ENCODE measurements at regions not wholly inside any gene's neighbourhood (a gene's known extent, or its start where the extent isn't known, plus 50 kb on each side); places are given as distances from the start of the nearest gene placed in this dataset.

GRCh38 chr3:74546426-74546825 is 68.0 kb downstream of the CNTN3 start:
- Mint-ChIP-seq H3K9me3 (no peaks in the 10 kb centered on the region), H3K27me3 (ENCODE audit: low read depth) (no peaks in the 10 kb centered on the region), H3K27ac (ENCODE audit: unreplicated experiment) (no peak overlapping the region), H3K36me3 (ENCODE audit: low read depth) (no peaks in the 10 kb centered on the region), H3K4me3 (no peak overlapping the region), H3K4me1 (no peaks in the 10 kb centered on the region)
- TF ChIP-seq CTCF (conservative IDR thresholded peaks at IDR 0.05): no peak
- no peak for DNase-seq (ENCODE audit: low read depth, low spot score)

- no peak overlapping the region for H3K27ac Mint-ChIP-seq (ENCODE audit: unreplicated experiment)
- no peak for TF ChIP-seq CTCF (conservative IDR thresholded peaks at IDR 0.05)
- peaks cover 3% of the 10 kb centered on the region for H3K27me3 Mint-ChIP-seq (ENCODE audit: low read depth)
- H3K4me1 Mint-ChIP-seq: no peaks in the 10 kb centered on the region
- DNase-seq (ENCODE audit: low read depth, low spot score): no peak
- H3K4me3 Mint-ChIP-seq: no peak overlapping the region
- H3K36me3 Mint-ChIP-seq (ENCODE audit: low read depth): no peaks in the 10 kb centered on the region
- no peaks in the 10 kb centered on the region for H3K9me3 Mint-ChIP-seq
Observed at GRCh38 chr3:74542441-74542840, 72.0 kb downstream of the CNTN3 start.

- Mint-ChIP-seq H3K27ac (ENCODE audit: unreplicated experiment) (no peak overlapping the region), H3K9me3 (no peaks in the 10 kb centered on the region), H3K4me1 (no peaks in the 10 kb centered on the region), H3K4me3 (no peak overlapping the region), H3K27me3 (ENCODE audit: low read depth) (peaks cover 3% of the 10 kb centered on the region), H3K36me3 (ENCODE audit: low read depth) (no peaks in the 10 kb centered on the region)
- TF ChIP-seq CTCF (conservative IDR thresholded peaks at IDR 0.05): no peak
- no peak for DNase-seq (ENCODE audit: low read depth, low spot score)
Observed at GRCh38 chr3:74539876-74540275, 74.6 kb downstream of the CNTN3 start.

GRCh38 chr3:74538669-74539068 is 75.8 kb downstream of the CNTN3 start:
- H3K4me3 Mint-ChIP-seq: no peak overlapping the region
- no peak for DNase-seq (ENCODE audit: low read depth, low spot score)
- no peaks in the 10 kb centered on the region for H3K9me3 Mint-ChIP-seq
- TF ChIP-seq CTCF (conservative IDR thresholded peaks at IDR 0.05): no peak
- H3K27ac Mint-ChIP-seq (ENCODE audit: unreplicated experiment): no peak overlapping the region
- no peaks in the 10 kb centered on the region for H3K36me3 Mint-ChIP-seq (ENCODE audit: low read depth)
- H3K27me3 Mint-ChIP-seq (ENCODE audit: low read depth): peaks cover 3% of the 10 kb centered on the region
- no peaks in the 10 kb centered on the region for H3K4me1 Mint-ChIP-seq

- H3K27me3 Mint-ChIP-seq (ENCODE audit: low read depth): peaks cover 6% of the 10 kb centered on the region
Observed at GRCh38 chr3:74537857-74538256, 76.6 kb downstream of the CNTN3 start.

More at GRCh38 chr3:74537857-74538256, 76.6 kb downstream of the CNTN3 start:
- Mint-ChIP-seq H3K4me3 (no peak overlapping the region), H3K27ac (ENCODE audit: unreplicated experiment) (no peak overlapping the region), H3K9me3 (no peaks in the 10 kb centered on the region), H3K4me1 (no peaks in the 10 kb centered on the region), H3K36me3 (ENCODE audit: low read depth) (no peaks in the 10 kb centered on the region)
- no peak for DNase-seq (ENCODE audit: low read depth, low spot score)
- no peak for TF ChIP-seq CTCF (conservative IDR thresholded peaks at IDR 0.05)
